SH-SY5Y (cell line): ENCODE measurements at regions not wholly inside any gene's neighbourhood (a gene's known extent, or its start where the extent isn't known, plus 50 kb on each side); places are given as distances from the start of the nearest gene placed in this dataset.

Experiments used
- GATA2 ChIP-seq: IDR thresholded peaks from 2 replicates; pipeline ENCODE4 v1.6.1; 2011; ENCODE audit warnings: mild to moderate bottlenecking, low read depth, low read length
- GATA3 ChIP-seq: IDR thresholded peaks from 2 replicates; pipeline ENCODE4 v1.6.1; 2011; ENCODE audit warnings: low read depth, mild to moderate bottlenecking, low read length, moderate library complexity

- TF ChIP-seq GATA2 (no peak), GATA3 (no peak)
Observed at GRCh38 chr9:16230731-16231130, 639.7 kb downstream of the BNC2 start.
